ENCODE measurements at regions not wholly inside any gene's neighbourhood (a gene's known extent, or its start where the extent isn't known, plus 50 kb on each side); places are given as distances from the start of the nearest gene placed in this dataset.

- TF ChIP-seq CTCF (IDR thresholded peaks at IDR 0.05; ENCODE audit: low read depth, low read length, poor library complexity, severe bottlenecking) (no peak), EZH2phosphoT487 (IDR thresholded peaks at IDR 0.05; ENCODE audit: borderline replicate concordance, low read length) (no peak)
Measured at GRCh38 chr18:29250259-29250658, 1073.3 kb upstream of the CDH2 start.

All from DOHH2 (cell line).